Hepatocyte (in vitro differentiated cells): ENCODE measurements at regions not wholly inside any gene's neighbourhood (a gene's known extent, or its start where the extent isn't known, plus 50 kb on each side); places are given as distances from the start of the nearest gene placed in this dataset.

ENCODE experiments used
- DNase-seq: peaks from one replicate; pipeline ENCODE4 v3.0.0-alpha.2; 2016; ENCODE audit warnings: low spot score
- H2AFZ ChIP-seq: fragments of 200-600 bp; sonication (generic); 2 replicates; pipeline ENCODE4 v1.6.0; 2016; ENCODE audit warnings: antibody characterized with exemption, mild to moderate bottlenecking
- H3K27ac ChIP-seq: fragments of 200-600 bp; sonication (generic); 2 replicates; pipeline ENCODE4 v1.5.1; 2016; ENCODE audit warnings: mild to moderate bottlenecking
- H3K27me3 ChIP-seq: fragments of 200-600 bp; sonication (generic); 2 replicates; pipeline ENCODE4 v1.6.1; 2016
- H3K36me3 ChIP-seq: fragments of 200-600 bp; sonication (generic); replicated peaks from 2 replicates; pipeline ENCODE4 v1.5.1; 2016; ENCODE audit warnings: low read depth; ENCODE audit not compliant: insufficient read depth
- H3K4me1 ChIP-seq: fragments of 200-600 bp; sonication (generic); 2 replicates; pipeline ENCODE4 v1.5.1; 2016; ENCODE audit warnings: mild to moderate bottlenecking, moderate library complexity; ENCODE audit not compliant: insufficient read depth
- H3K4me2 ChIP-seq: fragments of 200-600 bp; sonication (generic); 2 replicates; pipeline ENCODE4 v1.6.0; 2016
- H3K4me3 ChIP-seq: fragments of 200-600 bp; sonication (generic); 2 replicates; pipeline ENCODE4 v1.5.1; 2016; ENCODE audit warnings: mild to moderate bottlenecking
- H3K79me2 ChIP-seq: fragments of 200-600 bp; sonication (generic); 2 replicates; pipeline ENCODE4 v1.6.0; 2017; ENCODE audit warnings: mild to moderate bottlenecking
- H3K9me2 ChIP-seq: fragments of 200-600 bp; sonication (generic); replicated peaks from 2 replicates; pipeline ENCODE4 v1.6.0; 2017; ENCODE audit warnings: mild to moderate bottlenecking; ENCODE audit not compliant: insufficient read depth
- H3K9me3 ChIP-seq: fragments of 200-600 bp; sonication (generic); 2 replicates; pipeline ENCODE4 v1.5.1; 2016; ENCODE audit warnings: low read depth, mild to moderate bottlenecking
- H4K20me1 ChIP-seq: fragments of 200-600 bp; sonication (generic); 2 replicates; pipeline ENCODE4 v1.6.0; 2016; ENCODE audit warnings: mild to moderate bottlenecking; ENCODE audit not compliant: insufficient read depth, poor library complexity, severe bottlenecking
- EZH2 ChIP-seq: fragments of 200-600 bp; sonication (generic); IDR thresholded peaks from 2 replicates; pipeline ENCODE4 v1.6.1; 2016; ENCODE audit warnings: antibody characterized with exemption, mild to moderate bottlenecking, borderline replicate concordance
- EZH2phosphoT487 ChIP-seq: fragments of 200-600 bp; sonication (generic); IDR thresholded peaks from one replicate; pipeline ENCODE4 v1.6.1; 2018; ENCODE audit warnings: antibody characterized with exemption, mild to moderate bottlenecking, low read depth, moderate library complexity; ENCODE audit not compliant: unreplicated experiment, severe bottlenecking
- WGBS: methylation state at CpG from one replicate; pipeline ENCODE4 v1.1.6; 2016; ENCODE audit warnings: low lambda C conversion rate; ENCODE audit errors: missing lambda C conversion rate; 5-methylcytosine and 5-hydroxymethylcytosine counted together
- TF ChIP-seq, protein P1 (sequence below): fragments of 200-600 bp; sonication (generic); IDR thresholded peaks from 2 replicates; pipeline ENCODE4 v1.5.1; 2016; ENCODE audit warnings: antibody characterized with exemption, mild to moderate bottlenecking; ENCODE audit not compliant: poor library complexity

DNA sequence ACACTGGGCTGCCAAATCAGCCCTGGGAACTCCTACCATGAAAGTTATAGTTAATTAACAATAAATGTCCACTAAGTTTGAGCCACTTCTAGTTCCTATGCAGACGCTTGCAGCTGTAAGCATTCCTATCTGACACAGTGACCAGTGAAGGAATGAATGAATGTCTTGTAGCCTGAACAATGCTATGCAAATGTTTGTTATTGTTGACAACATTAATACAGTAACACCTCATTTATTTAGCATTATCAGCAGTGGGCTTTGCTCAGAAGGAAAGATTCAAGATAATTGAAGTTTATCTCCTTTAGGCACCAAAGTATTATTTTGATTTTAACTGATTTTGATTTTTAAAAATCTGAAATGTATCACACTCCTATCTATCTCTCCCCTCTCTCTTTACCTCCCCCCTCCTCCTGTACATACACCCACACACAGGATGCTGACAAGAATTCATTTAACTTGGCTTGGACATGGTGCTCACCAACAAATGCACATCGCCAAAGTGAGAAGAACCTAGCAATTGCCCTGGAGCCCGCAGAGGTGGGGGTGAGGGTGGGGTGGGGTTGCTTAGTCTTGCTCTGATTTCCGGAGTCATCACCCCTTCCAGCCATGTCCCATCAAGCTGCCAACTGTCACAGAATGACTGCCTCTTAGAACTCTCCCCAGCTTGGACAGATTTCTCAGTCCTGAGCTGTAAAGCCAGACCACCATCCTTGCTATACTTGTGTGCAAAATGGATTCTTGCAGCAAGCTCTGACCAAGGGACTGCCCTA lies 215.3 kb upstream of the CSF3R start:
- Histone ChIP-seq H3K4me1 (no peaks in the 10 kb centered on the region), H3K79me2 (no peaks in the 10 kb centered on the region), H3K27ac (no peak overlapping the region), H3K27me3 (peaks cover 35% of the 10 kb centered on the region), H2AFZ (no peak overlapping the region), H3K4me3 (no peak overlapping the region), H3K9me2 (no peaks in the 10 kb centered on the region), H3K9me3 (no peaks in the 10 kb centered on the region), H4K20me1 (no peaks in the 10 kb centered on the region), H3K4me2 (no peak overlapping the region), H3K36me3 (no peaks in the 10 kb centered on the region)
- WGBS, result 77% methylated on average over 4 of the region's 4 CpGs
- TF ChIP-seq, protein P1, sequence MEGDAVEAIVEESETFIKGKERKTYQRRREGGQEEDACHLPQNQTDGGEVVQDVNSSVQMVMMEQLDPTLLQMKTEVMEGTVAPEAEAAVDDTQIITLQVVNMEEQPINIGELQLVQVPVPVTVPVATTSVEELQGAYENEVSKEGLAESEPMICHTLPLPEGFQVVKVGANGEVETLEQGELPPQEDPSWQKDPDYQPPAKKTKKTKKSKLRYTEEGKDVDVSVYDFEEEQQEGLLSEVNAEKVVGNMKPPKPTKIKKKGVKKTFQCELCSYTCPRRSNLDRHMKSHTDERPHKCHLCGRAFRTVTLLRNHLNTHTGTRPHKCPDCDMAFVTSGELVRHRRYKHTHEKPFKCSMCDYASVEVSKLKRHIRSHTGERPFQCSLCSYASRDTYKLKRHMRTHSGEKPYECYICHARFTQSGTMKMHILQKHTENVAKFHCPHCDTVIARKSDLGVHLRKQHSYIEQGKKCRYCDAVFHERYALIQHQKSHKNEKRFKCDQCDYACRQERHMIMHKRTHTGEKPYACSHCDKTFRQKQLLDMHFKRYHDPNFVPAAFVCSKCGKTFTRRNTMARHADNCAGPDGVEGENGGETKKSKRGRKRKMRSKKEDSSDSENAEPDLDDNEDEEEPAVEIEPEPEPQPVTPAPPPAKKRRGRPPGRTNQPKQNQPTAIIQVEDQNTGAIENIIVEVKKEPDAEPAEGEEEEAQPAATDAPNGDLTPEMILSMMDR, result no peak
- TF ChIP-seq EZH2 (no peak), EZH2phosphoT487 (no peak)
- DNase-seq, result no peak

DNA sequence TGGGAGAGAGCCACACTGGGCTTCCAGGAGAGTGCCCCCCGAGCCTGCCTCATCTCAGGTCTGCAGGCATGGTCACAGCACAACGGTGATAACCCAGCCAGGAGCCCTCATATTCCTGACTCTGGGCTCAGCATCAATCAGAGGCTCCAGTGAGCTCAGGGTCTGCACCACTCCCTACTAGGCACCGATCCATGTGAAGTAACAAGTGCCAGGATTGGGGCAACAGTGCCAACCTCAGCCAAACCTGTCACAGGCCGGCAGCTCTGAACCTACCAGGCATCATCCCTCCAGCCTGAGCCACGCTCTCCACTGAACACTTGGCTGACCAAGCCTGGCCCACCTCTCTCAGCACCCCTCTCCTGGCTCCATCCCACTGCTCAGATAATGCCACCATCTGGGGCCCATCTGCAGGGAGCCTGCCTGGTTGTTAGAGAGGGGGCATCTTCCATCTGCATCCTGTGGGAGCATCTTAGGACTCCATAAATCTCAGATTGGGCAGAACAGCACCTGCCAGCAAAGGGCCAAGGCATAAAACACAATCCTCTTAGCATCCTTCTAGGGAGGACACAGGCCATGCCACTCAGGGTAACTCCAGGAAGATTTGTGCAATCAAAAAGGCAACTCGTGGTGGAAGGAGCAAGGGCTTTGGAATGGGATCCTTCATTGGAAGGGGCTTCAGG lies 213.7 kb upstream of the CSF3R start:
- Histone ChIP-seq H3K9me2 (no peaks in the 10 kb centered on the region), H3K4me1 (no peaks in the 10 kb centered on the region), H3K4me2 (no peak overlapping the region), H3K27ac (no peak overlapping the region), H3K79me2 (no peaks in the 10 kb centered on the region), H3K4me3 (no peak overlapping the region), H4K20me1 (no peaks in the 10 kb centered on the region), H3K27me3 (peaks cover 43% of the 10 kb centered on the region), H2AFZ (no peak overlapping the region), H3K9me3 (no peaks in the 10 kb centered on the region), H3K36me3 (no peaks in the 10 kb centered on the region)
- 84% methylated on average over 6 of the region's 6 CpGs for WGBS
- no peak for DNase-seq
- TF ChIP-seq, protein P1, result no peak
- TF ChIP-seq EZH2 (no peak), EZH2phosphoT487 (no peak)

DNA sequence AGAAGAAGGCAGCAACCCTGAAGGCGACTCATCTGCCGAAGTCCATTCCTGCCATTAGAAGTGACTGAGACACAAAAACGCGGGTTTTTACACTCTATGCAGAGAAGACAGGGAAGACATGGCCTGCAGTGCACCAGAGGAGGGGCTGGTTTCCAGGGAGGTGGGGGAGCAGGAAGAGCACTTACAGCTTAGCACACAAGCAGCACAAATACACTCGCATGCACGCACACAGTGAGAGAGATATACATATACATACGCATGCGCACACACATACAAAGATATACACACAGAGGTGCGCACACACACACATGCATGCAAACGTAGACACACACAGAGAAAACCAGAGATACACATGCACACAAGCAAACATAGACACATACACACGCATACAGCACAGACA lies 210.9 kb upstream of the CSF3R start:
- no peaks in the 10 kb centered on the region for H4K20me1 ChIP-seq
- H2AFZ ChIP-seq, result no peak overlapping the region
- no peak overlapping the region for H3K27ac ChIP-seq
- no peaks in the 10 kb centered on the region for H3K4me1 ChIP-seq
- no peak overlapping the region for H3K4me2 ChIP-seq
- peaks cover 47% of the 10 kb centered on the region for H3K27me3 ChIP-seq
- H3K36me3 ChIP-seq, result no peaks in the 10 kb centered on the region
- TF ChIP-seq EZH2phosphoT487, result no peak
- no peaks in the 10 kb centered on the region for H3K79me2 ChIP-seq
- 84% methylated on average over 11 of the region's 11 CpGs for WGBS
- no peaks in the 10 kb centered on the region for H3K9me2 ChIP-seq
- DNase-seq, result no peak
- no peaks in the 10 kb centered on the region for H3K9me3 ChIP-seq
- no peak overlapping the region for H3K4me3 ChIP-seq

DNA sequence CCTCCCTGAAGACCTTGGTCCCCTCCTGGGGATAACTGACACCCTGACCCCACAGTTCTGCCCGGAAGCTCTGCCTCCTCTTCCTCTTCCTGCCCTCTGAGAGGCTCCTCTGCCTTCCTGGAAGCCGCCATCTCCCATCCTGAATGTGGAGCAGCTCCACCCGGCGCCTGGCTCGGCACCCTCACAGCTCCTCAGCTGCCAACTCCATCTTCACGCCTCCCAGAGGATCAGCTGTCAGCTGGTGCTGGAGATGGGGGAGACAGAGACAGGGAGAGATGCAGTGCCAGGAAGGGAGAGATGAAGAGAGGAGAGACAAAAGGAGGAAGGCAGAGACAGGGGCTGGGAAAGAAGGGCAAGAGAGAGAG lies 210.4 kb upstream of the CSF3R start:
- no peaks in the 10 kb centered on the region for H3K79me2 ChIP-seq
- peaks cover 43% of the 10 kb centered on the region for H3K27me3 ChIP-seq

More for the DNA sequence above, 210.4 kb upstream of the CSF3R start:
- Histone ChIP-seq H3K4me1 (no peaks in the 10 kb centered on the region), H4K20me1 (no peaks in the 10 kb centered on the region), H3K36me3 (no peaks in the 10 kb centered on the region), H3K4me3 (no peak overlapping the region), H3K4me2 (no peak overlapping the region), H3K9me3 (no peaks in the 10 kb centered on the region), H2AFZ (no peak overlapping the region), H3K27ac (no peak overlapping the region), H3K9me2 (no peaks in the 10 kb centered on the region)
- WGBS, result 75% methylated on average over 6 of the region's 6 CpGs
- DNase-seq, result no peak
- TF ChIP-seq, protein P1, result no peak
- no peak for TF ChIP-seq EZH2phosphoT487
- no peak for TF ChIP-seq EZH2
